ENCODE measurements at regions not wholly inside any gene's neighbourhood (a gene's known extent, or its start where the extent isn't known, plus 50 kb on each side); places are given as distances from the start of the nearest gene placed in this dataset.

DNA sequence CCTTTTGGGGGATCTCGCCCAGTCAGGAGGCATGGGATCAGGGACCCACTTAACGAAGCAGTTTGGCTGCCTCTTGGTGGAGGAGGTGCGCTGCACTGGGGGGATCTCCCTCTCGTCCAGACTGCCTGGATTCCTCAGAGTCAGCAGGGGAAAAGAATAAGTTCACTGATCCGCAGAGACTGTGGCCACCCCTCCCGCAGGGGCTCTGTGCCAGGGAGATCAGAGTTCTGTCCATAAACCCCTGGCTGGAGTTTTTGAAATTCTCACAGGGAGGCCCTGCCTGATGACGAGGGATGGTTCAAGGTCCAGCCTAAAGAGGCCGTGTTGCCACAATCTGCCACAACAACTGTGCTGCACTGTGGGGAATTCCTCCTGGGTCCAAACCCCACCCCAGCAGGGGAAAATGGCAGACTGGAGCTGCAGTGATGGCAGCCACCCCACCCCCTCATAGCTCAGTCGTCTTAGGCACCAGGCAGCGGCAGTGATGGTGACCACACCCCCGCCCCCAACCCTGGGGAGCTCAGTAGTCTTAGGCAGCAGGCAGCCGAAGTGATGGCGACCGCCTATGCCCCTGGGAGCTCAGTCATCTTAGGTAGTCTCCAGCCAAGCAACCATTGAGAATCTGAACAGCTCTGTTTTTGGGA is 273.8 kb upstream of the USP25 start (continued):
- TF ChIP-seq, protein P1, sequence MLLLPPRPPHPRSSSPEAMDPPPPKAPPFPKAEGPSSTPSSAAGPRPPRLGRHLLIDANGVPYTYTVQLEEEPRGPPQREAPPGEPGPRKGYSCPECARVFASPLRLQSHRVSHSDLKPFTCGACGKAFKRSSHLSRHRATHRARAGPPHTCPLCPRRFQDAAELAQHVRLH (CRISPR knock-in tag; IDR thresholded peaks at IDR 0.05; ENCODE audit: borderline replicate concordance, low read depth), result no peak; the same call in 1 of the 2 replicates
- TF ChIP-seq SIN3B (IDR thresholded peaks at IDR 0.05; ENCODE audit: low read length) (no peak), ZBTB7B (CRISPR knock-in tag; IDR thresholded peaks at IDR 0.05) (0 out of 2 replicates have a peak, but pooled peaks have one; percentile 47), ZSCAN25 (CRISPR knock-in tag; IDR thresholded peaks at IDR 0.05) (peak; percentile 62; the same call in 1 of the 2 replicates), ZBTB1 (CRISPR knock-in tag; IDR thresholded peaks at IDR 0.05; ENCODE audit: borderline replicate concordance) (no peak), PITX1 (CRISPR knock-in tag; IDR thresholded peaks at IDR 0.05) (peak; percentile 65), ZNF557 (CRISPR knock-in tag; IDR thresholded peaks at IDR 0.05) (peak; percentile 77; the same call in 1 of the 2 replicates), BORCS8-MEF2B (CRISPR knock-in tag; IDR thresholded peaks at IDR 0.05) (peak; percentile 61), ZNF225 (CRISPR knock-in tag; IDR thresholded peaks at IDR 0.05) (no peak), MAZ (IDR thresholded peaks at IDR 0.05; ENCODE audit: borderline replicate concordance, low read depth, low read length) (no peak), MAZ (CRISPR knock-in tag; IDR thresholded peaks at IDR 0.05; ENCODE audit: low read depth) (peak; percentile 65), SMAD1 (CRISPR knock-in tag; IDR thresholded peaks at IDR 0.05; ENCODE audit: borderline replicate concordance, low read depth) (0 out of 2 replicates have a peak, but pooled peaks have one; percentile 83)
- TF ChIP-seq, protein P2, sequence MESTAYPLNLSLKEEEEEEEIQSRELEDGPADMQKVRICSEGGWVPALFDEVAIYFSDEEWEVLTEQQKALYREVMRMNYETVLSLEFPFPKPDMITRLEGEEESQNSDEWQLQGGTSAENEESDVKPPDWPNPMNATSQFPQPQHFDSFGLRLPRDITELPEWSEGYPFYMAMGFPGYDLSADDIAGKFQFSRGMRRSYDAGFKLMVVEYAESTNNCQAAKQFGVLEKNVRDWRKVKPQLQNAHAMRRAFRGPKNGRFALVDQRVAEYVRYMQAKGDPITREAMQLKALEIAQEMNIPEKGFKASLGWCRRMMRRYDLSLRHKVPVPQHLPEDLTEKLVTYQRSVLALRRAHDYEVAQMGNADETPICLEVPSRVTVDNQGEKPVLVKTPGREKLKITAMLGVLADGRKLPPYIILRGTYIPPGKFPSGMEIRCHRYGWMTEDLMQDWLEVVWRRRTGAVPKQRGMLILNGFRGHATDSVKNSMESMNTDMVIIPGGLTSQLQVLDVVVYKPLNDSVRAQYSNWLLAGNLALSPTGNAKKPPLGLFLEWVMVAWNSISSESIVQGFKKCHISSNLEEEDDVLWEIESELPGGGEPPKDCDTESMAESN (CRISPR knock-in tag; conservative IDR thresholded peaks at IDR 0.05), result 0 out of 2 replicates have a peak, but pooled peaks have one; percentile 47
- TF ChIP-seq, protein P3, sequence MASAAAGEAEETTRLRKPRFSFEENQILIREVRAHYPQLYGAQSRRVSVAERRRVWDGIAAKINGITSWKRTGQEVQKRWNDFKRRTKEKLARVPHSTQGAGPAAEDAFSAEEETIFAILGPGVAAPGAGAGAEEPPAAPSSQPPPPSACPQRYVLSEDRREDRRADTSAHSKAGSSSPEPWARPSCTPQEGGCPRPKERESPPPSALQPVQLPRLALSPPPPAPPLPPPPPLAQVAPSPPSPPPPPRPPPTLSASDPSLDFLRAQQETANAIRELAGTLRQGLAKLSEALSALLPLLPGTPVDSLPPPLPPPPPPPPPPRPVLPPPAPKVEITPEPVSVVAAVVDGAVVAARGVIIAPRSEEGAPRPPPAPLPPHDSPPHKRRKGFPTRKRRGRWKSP (CRISPR knock-in tag; IDR thresholded peaks at IDR 0.05), result no peak
- TF ChIP-seq, protein P4, sequence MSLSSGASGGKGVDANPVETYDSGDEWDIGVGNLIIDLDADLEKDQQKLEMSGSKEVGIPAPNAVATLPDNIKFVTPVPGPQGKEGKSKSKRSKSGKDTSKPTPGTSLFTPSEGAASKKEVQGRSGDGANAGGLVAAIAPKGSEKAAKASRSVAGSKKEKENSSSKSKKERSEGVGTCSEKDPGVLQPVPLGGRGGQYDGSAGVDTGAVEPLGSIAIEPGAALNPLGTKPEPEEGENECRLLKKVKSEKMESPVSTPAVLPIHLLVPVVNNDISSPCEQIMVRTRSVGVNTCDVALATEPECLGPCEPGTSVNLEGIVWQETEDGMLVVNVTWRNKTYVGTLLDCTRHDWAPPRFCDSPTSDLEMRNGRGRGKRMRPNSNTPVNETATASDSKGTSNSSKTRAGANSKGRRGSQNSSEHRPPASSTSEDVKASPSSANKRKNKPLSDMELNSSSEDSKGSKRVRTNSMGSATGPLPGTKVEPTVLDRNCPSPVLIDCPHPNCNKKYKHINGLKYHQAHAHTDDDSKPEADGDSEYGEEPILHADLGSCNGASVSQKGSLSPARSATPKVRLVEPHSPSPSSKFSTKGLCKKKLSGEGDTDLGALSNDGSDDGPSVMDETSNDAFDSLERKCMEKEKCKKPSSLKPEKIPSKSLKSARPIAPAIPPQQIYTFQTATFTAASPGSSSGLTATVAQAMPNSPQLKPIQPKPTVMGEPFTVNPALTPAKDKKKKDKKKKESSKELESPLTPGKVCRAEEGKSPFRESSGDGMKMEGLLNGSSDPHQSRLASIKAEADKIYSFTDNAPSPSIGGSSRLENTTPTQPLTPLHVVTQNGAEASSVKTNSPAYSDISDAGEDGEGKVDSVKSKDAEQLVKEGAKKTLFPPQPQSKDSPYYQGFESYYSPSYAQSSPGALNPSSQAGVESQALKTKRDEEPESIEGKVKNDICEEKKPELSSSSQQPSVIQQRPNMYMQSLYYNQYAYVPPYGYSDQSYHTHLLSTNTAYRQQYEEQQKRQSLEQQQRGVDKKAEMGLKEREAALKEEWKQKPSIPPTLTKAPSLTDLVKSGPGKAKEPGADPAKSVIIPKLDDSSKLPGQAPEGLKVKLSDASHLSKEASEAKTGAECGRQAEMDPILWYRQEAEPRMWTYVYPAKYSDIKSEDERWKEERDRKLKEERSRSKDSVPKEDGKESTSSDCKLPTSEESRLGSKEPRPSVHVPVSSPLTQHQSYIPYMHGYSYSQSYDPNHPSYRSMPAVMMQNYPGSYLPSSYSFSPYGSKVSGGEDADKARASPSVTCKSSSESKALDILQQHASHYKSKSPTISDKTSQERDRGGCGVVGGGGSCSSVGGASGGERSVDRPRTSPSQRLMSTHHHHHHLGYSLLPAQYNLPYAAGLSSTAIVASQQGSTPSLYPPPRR (CRISPR knock-in tag; IDR thresholded peaks at IDR 0.05; ENCODE audit: borderline replicate concordance), result peak; percentile 47; the same call in 1 of the 2 replicates
- TF ChIP-seq, protein P5, sequence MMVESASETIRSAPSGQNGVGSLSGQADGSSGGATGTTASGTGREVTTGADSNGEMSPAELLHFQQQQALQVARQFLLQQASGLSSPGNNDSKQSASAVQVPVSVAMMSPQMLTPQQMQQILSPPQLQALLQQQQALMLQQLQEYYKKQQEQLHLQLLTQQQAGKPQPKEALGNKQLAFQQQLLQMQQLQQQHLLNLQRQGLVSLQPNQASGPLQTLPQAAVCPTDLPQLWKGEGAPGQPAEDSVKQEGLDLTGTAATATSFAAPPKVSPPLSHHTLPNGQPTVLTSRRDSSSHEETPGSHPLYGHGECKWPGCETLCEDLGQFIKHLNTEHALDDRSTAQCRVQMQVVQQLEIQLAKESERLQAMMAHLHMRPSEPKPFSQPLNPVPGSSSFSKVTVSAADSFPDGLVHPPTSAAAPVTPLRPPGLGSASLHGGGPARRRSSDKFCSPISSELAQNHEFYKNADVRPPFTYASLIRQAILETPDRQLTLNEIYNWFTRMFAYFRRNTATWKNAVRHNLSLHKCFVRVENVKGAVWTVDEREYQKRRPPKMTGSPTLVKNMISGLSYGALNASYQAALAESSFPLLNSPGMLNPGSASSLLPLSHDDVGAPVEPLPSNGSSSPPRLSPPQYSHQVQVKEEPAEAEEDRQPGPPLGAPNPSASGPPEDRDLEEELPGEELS (CRISPR knock-in tag; IDR thresholded peaks at IDR 0.05), result peak; percentile 74
